GM21723 (cell line): ENCODE measurements at regions not wholly inside any gene's neighbourhood (a gene's known extent, or its start where the extent isn't known, plus 50 kb on each side); places are given as distances from the start of the nearest gene placed in this dataset.
"Not testable (repeated sequence)": the region's sequence is repeated elsewhere in the genome, so short reads cannot be mapped to it uniquely, and the experiment has no call there.

Experiments used
- ATAC-seq: cut with Tn5 transposase; IDR thresholded peaks from one replicate; pipeline ENCODE4 v1.9.1; 2021; ENCODE audit warnings: mild to moderate bottlenecking, moderate library complexity; ENCODE audit not compliant: unreplicated experiment

GRCh38 chr17:55903028-55903690, 152.3 kb downstream of the PCTP start:
- ATAC-seq, result no peak

- ATAC-seq, result no peak
Measured at GRCh38 chr17:55909776-55910175, 158.9 kb downstream of the PCTP start.

GRCh38 chr17:55911186-55911585, 160.3 kb downstream of the PCTP start:
- no peak for ATAC-seq

GRCh38 chr17:55925440-55925839, 174.6 kb downstream of the PCTP start:
- ATAC-seq, result no peak

GRCh38 chr17:55926276-55926990, 175.6 kb downstream of the PCTP start:
- ATAC-seq, result no peak

GRCh38 chr17:55930291-55930809, 179.5 kb downstream of the PCTP start:
- no peak for ATAC-seq

- ATAC-seq, result no peak
Measured at GRCh38 chr17:55931446-55931845, 180.6 kb downstream of the PCTP start.

GRCh38 chr17:55932973-55933372, 182.1 kb downstream of the PCTP start:
- ATAC-seq, result no peak

GRCh38 chr17:55939181-55939810, 188.4 kb downstream of the PCTP start:
- ATAC-seq, result not testable (repeated sequence)

GRCh38 chr17:55959756-55960155, 193.5 kb upstream of the ANKFN1 start:
- no peak for ATAC-seq

GRCh38 chr17:55961386-55961785, 191.9 kb upstream of the ANKFN1 start:
- ATAC-seq, result no peak

- ATAC-seq, result no peak
Measured at GRCh38 chr17:55962951-55963401, 190.3 kb upstream of the ANKFN1 start.

- ATAC-seq, result no peak
Measured at GRCh38 chr17:55964191-55964590, 189.1 kb upstream of the ANKFN1 start.

GRCh38 chr17:55965051-55965450, 188.2 kb upstream of the ANKFN1 start:
- ATAC-seq, result no peak

- no peak for ATAC-seq
Measured at GRCh38 chr17:55969562-55970324, 183.5 kb upstream of the ANKFN1 start.

- no peak for ATAC-seq
Measured at GRCh38 chr17:55978578-55978977, 174.7 kb upstream of the ANKFN1 start.

- ATAC-seq, result no peak
Measured at GRCh38 chr17:55983096-55983495, 170.2 kb upstream of the ANKFN1 start.

- ATAC-seq, result no peak
Measured at GRCh38 chr17:55986817-55987216, 166.5 kb upstream of the ANKFN1 start.

- no peak for ATAC-seq
Measured at GRCh38 chr17:55988861-55989260, 164.4 kb upstream of the ANKFN1 start.

- no peak for ATAC-seq
Measured at GRCh38 chr17:55990332-55991006, 162.8 kb upstream of the ANKFN1 start.
